Astrocyte of the spinal cord (primary cell): ENCODE measurements at regions not wholly inside any gene's neighbourhood (a gene's known extent, or its start where the extent isn't known, plus 50 kb on each side); places are given as distances from the start of the nearest gene placed in this dataset.

Experiments used
- DNase-seq: peaks from one replicate; pipeline ENCODE4 v3.0.0; 2011; ENCODE audit warnings: low read depth, low spot score
- H3K4me3 ChIP-seq: 2 replicates; pipeline ENCODE4 v1.5.1; 2011; ENCODE audit warnings: low read depth, mild to moderate bottlenecking, low read length, moderate library complexity
- CTCF ChIP-seq: IDR thresholded peaks from 2 replicates; pipeline ENCODE4 v1.5.1; 2012; ENCODE audit warnings: low read depth, mild to moderate bottlenecking, low read length, inconsistent platforms
- in situ Hi-C: cut with HindIII; loops from 2 replicates; pipeline ENCODE4 v1.10.0; 2017; ENCODE audit warnings: low sequenced_read_pairs

GRCh38 chr4:123893011-123893981 lies 496.7 kb downstream of the SPRY1 start:
- in situ Hi-C loops, result no loop called here
- H3K4me3 ChIP-seq, result no peak overlapping the region
- TF ChIP-seq CTCF, result no peak
- no peak for DNase-seq

- in situ Hi-C loops, result no loop called here
- DNase-seq, result no peak
- no peak for TF ChIP-seq CTCF
These were observed 500.0 kb downstream of the SPRY1 start for GRCh38 chr4:123896446-123897071.

GRCh38 chr4:123898946-123899666 lies 502.5 kb downstream of the SPRY1 start:
- in situ Hi-C loops, result no loop called here
- no peak overlapping the region for H3K4me3 ChIP-seq
- no peak for TF ChIP-seq CTCF
- DNase-seq, result no peak

More at GRCh38 chr4:123896446-123897071, 500.0 kb downstream of the SPRY1 start:
- no peak overlapping the region for H3K4me3 ChIP-seq

GRCh38 chr4:123904882-123905281 lies 508.3 kb downstream of the SPRY1 start:
- no peak for DNase-seq
- no peak overlapping the region for H3K4me3 ChIP-seq
- in situ Hi-C loops, result no loop called here
- TF ChIP-seq CTCF, result no peak

GRCh38 chr4:123913598-123913997 lies 517.0 kb downstream of the SPRY1 start:
- no peak for DNase-seq
- in situ Hi-C loops, result no loop called here
- no peak for TF ChIP-seq CTCF

GRCh38 chr4:123916821-123917220 lies 520.2 kb downstream of the SPRY1 start:
- DNase-seq, result no peak
- no peak for TF ChIP-seq CTCF
- in situ Hi-C loops, result no loop called here
- no peak overlapping the region for H3K4me3 ChIP-seq

More at GRCh38 chr4:123913598-123913997, 517.0 kb downstream of the SPRY1 start:
- H3K4me3 ChIP-seq, result no peak overlapping the region
